ENCODE measurements at regions not wholly inside any gene's neighbourhood (a gene's known extent, or its start where the extent isn't known, plus 50 kb on each side); places are given as distances from the start of the nearest gene placed in this dataset.

DNA sequence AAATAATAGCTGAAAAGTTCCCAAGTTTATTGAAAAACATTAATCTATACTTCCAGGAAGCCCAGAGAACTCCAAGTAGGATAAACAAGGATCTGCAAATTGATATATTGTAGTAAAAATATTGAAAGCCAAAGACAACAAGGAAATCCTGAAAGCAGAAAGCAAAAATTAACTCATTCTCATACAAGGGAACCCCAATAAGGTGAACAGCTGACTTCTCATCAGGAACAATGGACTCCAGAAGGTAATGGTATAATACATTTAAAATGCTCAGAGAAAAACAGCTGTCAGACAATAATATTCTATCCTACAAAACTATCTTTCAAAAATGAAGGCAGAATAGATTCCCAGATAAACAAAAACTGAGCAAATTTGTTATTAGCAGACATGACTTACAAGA, 138.1 kb upstream of the BMP4 start:
- DNase-seq = no peak

DNA sequence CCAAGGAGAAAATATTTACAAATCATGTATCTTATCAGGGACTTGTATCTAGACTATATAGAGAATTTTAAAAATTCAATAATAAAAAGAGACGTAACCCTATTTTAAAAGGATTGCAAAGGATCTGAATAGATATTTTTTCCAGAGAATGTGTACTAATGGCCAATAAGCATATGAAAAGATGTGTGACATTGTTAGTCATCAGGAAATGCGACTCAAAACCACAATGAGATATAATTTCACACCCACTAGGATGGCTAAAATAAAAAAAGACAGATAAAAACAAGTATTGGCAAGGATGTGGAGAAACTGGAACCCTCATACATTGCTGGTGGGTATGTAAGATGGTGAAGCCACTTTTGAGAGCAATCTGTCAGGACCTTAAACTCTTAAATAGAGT, 141.9 kb upstream of the BMP4 start:
- no peak for DNase-seq

DNA sequence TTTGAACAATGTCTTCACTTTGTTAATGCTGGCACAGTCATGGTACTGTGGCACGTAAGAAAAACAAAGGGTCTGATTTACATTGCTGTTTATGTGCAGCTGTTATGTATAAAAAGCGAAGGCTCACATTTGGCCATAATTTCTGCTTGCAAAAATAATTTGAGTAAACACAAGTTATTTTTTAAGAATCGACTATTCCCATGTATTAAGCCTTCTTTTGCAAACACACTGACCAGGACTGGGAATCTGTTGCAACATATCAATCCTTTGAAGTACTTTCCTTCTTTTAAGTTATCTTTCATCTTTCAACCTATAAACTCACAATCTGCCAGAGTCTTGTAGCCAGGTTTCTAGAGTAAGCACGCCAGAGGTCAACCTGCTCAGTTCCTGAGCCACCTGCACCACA, 145.4 kb upstream of the BMP4 start:
- no peak for DNase-seq

DNA sequence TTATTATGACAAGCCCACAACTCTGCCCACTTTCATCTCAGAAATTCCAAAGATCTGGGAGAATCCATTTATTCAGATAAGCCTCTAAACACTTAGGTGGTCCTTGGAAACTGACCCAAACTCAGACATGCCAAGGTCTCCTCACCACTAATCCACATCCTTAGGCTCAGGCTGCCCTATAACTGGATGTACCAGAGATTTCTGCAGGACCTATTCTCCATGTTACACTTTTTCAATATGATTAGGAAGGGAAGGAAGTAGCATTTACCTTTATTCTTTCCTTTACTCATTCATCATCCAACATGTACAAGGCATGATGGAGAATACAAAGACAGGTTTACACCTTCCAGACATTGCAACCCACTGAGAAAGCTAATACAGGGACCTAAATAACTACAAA, 145.9 kb upstream of the BMP4 start:
- DNase-seq = no peak

DNA sequence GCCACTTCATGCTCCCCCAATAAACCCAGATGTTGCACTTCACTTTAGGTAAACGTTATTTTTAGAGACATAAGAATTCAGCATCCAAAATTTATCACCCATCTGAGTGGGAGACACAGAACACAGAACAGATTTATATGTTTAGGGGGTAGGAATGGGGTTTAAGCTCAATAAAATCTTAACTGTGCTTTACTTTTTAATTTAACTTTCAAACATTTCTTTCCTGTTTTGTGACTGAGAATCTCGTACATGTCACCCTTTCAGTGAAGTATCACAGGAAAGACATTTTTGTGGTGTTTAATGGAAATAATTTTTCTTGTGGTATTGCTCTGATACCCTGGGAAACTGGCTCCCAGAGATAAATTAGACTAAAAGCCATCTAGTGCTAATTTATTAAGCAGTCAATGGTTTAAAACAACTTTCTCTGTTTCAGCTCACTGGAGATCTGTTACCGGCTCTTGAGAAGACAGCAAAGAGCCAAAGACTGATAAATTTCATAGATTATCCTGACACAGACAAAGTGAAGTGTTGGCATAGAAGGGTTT, 148.0 kb upstream of the BMP4 start:
- DNase-seq = no peak

DNA sequence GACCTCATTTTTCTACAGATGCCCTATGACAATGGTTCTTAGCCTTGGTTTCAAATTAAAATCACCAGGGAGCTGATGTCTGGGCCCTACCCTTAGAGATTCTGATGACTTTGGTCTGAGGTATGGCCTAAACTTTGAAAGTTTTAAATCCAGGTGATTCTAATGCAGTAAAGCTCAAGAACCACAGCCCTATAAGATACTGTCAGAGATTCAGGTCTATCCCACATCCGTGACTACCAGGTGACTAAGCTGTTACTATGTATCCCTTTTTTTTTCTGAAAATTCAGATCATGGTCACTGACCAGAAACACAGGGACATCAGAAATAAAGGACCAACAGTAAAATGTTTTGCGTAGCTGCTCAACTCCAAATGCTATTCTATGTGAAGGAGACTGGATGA, 148.8 kb upstream of the BMP4 start:
- DNase-seq = no peak

DNA sequence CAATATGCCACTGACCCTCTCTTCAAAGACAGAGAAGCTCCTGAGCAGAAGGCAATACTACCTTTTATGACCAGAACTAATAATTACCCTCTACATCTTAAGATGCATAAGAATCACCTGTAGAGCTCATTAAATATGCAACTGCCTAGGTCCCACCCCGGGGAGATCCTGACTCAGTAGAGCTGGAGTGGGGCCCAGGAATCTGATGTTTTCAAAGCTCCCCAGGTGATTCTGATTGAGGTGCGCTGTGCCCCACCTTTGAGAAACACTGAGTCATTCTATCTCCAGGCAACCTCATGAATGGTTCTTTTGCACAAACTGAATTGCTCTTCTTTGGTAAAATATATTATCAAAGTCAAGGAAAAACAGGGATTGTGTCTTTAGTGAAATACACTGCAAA, 149.3 kb upstream of the BMP4 start:
- no peak for DNase-seq

DNA sequence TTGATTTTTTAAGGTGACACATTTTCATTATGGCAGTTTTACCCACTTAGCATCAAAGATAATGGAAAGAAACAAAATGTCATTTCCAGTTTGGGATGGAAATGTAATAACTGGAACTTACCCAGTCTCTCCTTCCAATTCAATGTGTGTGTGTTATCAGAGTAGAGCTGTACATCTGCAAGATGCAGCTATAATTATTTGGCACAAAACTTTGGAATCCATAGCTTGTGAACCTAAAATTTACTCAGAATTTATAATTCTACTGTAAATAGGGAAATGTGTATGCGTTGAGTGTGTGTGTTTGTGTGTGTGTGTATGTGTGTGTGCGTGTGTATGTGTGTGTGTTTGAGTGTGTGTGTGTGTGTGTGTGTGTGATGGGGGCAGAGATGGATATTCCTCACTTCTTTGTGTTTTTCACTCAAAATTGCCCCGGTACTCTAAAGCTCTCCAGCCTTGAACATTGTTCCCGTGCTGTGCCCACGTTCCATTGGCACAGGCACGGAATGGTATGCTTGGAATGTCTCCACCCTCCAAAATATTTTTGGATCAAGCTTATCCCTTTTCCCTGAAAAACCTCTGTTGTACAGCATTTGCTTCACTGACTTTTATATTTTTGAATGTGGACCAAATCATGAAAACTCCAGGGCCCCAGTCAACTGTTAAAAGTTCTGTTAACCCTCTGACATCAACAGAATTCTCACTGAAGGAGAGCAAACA, 150.2 kb upstream of the BMP4 start:
- DNase-seq = no peak

DNA sequence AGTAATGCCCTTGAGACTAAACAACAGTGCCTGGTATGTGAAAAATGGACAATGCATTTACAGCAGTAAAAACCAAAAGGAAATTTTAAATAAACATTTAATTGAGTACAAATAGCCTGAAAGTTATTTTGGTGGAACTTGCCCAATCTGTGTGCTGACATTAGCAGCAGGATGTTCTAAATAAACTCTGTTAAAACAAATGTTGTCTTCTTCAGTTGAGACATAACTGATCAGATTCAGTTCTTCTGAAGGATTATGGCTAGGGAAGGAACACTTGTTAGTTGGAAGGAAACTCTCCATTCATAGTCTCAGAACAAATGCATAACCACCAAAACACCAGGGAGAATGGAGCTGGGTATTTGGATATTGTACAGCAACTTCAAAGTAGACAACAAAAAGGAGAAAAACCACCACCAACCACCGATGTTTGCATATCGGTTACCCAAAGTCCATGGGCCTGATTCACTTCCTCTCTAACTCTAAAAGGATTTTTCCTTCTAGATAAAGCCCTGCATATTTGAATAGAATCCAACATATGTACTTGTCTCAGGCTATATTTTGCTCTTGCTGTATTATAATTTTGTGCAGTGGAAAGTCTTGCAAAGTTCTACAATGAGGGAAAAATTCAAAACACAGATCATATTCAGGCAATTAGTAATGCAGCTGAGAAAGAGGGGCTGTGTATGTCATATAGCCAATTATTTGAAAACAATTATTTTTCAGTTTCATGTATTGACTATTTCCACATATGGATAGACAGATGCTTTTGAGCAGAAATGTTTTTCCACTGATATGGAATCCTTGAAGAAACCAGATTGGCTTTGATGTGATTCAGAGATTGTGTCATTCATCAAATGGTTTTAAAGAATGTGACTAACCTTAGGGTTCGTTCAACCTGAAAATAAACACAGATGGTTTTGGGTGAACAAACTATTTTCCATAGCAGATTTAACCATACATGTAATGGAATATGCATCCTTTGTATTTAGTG, 152.2 kb upstream of the BMP4 start:
- DNase-seq = no peak

DNA sequence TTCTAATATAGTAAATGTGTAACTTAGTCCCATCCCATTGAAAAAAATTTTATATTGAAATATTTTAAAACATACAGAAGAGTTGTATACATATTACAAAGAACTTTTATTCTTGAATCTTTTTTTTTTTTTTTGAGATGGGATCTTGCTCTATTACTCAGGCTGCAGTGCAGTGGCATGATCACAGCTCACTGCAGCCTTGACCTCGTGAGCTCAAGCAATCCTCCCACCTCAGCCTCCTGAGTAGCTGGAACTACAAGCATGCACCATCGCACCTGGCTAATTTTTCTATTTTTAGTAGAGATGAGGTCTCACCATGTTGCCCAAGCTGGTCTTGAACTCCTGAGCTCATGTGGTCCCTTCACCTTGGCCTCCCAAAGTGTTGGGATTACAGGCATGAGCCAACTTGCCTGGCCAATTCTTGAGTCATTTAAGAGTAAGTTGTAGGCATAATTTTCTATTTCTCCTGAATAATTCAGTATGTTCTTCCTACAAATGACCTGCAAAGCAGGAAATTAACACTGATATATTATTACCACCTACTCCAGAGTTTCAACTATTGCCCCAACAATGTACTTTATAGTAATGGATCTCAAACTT, 153.0 kb upstream of the BMP4 start:
- DNase-seq = no peak

DNA sequence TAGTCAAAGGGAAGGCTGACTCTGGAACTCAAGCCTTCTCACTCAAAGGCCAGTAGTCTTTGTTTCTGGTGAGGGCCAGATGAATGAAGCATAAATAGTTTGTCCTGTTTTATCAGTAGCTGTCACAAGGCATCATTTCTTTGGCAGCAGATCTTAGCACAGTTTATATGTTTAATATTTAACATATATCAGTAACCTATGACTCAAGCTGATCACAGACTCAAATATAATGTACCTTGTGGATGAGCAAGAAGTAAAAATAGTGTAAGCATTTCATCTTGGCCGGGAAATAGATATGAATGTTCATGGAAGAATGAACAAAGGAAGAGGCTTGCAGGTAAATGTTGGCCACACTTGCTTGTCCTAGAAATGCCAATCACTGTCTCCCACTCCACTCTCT, 158.3 kb upstream of the BMP4 start:
- no peak for DNase-seq

DNA sequence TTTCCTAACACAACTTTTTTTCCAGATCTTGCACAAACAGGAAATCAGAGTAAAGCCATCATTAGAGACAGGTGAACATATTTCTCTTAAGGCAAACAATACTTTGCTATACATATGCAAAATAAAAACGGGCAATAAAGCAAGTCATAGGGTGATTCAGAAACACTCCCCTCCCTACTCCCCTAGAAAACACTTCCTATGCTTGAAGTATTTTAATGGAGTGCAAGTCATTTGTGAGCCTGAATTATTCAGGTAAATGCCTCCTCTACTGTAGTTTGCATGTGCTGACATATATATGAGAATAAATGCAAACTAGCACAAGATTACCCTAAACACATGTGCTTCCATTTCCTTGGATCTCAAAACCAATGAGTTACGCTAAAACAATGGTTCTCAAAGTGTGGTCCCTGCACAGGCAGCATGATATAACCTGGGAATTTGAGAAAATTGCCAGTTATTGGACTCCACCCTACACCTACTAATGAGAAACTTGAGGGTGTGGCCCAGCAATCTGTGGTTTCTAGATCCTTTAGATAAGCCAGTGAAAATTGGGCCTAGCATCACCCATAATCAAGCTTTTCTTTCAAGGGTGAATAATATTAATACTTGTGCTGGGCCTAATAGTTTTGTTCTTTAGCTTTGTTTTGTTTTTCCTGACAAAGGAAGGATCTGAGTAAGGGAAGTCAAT, 159.7 kb upstream of the BMP4 start:
- no peak for DNase-seq

DNA sequence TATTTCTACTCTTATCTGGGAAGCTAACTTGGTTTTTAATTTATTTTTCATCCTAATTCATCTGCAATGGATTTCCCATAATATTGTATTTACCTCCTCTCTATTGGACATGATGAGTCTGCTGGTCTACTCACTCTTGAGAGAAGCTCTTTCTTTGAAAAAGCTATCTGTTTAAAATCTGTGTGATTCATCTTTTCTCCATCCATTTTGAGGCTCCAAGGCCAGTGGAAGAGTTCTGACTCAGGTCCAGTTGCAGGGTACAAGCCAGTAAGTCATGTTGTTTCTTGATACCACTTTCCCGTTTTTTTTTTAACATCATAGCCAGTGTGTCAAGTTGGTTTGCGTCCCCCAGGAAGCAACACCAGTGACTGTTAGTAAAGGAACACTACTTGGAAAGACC, 160.3 kb upstream of the BMP4 start:
- DNase-seq = no peak

DNA sequence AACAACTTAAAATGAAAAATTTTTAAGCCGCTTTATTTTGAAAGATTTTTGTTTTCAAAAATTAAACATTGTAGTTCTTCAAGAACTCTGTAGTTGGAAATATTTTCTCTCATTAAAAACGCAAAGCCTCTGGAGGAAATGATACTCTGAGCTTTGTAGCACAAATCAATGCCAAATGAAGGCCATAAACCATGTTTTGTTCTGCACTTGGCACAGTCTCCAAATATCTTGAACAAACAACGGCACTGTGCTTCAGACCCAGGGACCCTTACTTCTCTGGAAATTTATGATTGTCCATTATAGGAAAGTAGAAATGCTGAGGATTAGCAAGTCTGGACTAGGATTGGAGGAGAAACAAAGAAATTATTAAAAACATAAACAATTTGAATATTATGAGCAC, 160.8 kb upstream of the BMP4 start:
- no peak for DNase-seq

DNA sequence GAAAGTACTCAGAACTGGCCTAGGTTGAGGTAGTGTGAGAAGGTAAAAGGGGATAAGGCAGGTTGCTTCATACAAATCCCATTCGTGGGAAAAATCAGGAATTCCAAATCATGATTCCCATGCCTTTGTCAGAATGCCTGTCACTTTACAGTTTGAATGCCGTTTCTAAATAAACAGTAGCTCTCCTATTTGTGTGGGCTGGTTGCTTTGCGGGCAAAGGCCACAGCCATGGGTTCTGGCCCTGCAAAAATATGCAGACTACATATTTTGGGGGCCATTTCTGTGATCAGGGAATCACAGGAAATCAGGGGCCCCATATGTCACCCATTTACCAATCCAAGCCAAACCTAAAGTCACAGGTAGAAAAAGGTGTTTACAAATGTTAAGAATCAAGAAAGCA, 161.3 kb upstream of the BMP4 start:
- no peak for DNase-seq

DNA sequence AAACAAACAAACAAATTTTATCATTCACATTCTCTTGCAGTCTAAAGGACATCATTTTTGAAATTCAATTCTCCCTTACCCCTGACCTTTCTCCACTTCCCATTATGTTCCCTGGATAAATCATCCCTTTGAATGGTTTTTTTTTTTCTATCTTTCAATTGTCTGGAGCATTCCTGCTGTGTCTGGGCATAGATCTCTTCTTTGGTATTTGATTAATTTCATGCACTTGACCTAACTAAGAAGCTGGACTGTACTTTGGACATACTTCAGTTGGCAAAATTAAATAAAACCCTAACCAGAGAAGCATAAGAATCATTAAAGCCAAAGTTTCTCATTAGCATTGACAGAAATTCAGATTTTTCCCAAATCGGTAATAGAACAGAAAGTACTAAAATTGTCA, 163.6 kb upstream of the BMP4 start:
- no peak for DNase-seq

DNA sequence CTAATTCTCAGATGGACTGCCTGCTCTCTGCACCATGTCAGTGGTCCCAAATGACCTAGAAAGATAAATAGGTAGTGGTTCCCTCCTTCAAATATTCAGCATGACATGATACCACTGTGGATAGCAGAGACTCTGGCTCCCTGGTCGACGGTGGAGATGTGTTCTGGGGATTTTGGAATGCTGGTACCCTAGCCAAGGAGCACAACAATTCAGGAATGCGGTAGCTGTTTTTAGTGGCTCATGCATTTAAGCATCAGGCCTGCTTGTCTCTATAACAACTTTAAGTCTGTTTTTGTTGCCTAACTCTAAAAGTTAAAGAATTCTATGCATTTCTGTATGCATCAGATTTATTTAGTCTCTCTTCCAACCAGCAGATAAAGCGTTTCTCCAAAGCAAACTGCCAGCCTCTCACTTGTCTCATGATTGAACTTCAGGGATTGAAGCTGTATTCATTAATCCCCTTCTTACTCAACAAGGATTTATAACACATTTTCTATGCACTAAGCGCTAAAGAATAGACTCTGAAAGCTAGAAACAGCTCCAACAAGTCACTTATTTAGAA, 164.9 kb upstream of the BMP4 start:
- DNase-seq = no peak

DNA sequence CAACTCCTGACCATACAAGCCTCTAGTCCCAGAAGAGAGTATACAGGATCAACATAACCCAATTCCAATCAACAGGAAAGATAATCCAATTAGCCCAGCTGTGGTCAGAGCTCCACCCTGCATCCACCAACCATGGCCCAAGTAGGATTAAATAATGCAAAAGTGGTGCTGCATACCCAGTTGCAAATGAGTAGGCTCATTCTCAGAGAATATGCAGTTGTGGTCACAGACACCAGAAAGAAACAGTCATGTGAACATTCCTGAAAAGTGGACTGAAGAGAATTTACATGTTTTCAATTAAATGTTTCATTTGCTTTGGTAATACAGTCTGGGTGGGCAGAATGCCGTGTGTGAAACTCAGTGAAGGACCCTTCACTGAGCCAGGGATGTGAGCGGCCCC, 167.2 kb upstream of the BMP4 start:
- no peak for DNase-seq

DNA sequence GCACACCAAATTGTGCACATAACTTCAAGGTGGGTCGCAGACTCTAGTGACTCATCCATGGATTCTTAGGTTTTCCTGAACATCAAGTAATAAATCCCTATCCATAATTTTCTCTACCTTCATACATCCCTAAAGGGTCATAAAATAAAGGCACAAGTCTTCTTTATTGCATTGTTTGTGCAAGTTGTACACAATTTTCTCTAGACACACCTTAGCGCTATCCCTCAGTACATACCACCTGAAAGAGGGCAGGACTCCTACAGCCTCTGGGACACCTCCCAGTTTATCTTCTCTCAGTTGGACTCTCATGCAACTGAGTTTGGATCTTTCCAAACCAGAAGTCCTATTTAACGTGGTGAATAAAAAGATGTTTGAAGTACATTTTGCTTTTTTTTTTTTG, 168.5 kb upstream of the BMP4 start:
- DNase-seq = no peak

DNA sequence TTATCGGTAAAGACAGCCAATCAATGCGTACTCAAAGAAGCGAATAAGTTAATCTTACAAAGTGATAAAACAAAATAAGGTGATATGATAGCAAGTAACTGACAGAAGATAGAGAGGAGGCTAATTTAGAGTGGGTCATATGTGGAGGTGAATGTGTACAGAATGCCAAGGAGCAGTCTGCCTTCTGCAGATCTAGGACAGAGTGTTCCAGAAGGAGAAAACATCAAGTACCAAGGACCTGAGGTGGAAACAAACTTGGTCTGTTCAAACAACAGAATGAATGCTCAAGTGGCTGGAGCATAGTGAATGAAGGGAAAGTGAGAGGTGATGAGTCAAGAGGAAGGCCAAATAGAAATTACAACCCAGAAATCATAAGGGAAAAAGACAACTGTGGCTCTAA, 170.3 kb upstream of the BMP4 start:
- no peak for DNase-seq

DNA sequence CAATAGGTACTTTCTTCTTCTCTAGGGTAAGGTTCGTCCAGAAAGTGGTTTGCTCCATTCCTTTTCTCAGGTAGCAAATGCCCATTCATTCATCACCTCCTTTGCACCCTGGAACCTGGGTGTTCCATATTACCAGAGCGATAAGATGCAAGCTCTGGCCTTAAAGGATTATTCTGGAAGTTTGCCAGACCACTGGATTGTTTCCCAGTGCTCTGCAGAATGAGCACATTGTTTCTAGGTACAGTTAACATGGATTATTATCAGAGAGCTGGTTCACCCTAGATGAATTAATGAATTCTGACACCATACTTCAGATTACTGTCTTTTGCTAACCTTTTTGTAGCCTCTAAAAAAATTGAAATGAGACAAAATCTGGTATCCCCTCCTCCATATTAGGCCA, 170.9 kb upstream of the BMP4 start:
- no peak for DNase-seq

DNA sequence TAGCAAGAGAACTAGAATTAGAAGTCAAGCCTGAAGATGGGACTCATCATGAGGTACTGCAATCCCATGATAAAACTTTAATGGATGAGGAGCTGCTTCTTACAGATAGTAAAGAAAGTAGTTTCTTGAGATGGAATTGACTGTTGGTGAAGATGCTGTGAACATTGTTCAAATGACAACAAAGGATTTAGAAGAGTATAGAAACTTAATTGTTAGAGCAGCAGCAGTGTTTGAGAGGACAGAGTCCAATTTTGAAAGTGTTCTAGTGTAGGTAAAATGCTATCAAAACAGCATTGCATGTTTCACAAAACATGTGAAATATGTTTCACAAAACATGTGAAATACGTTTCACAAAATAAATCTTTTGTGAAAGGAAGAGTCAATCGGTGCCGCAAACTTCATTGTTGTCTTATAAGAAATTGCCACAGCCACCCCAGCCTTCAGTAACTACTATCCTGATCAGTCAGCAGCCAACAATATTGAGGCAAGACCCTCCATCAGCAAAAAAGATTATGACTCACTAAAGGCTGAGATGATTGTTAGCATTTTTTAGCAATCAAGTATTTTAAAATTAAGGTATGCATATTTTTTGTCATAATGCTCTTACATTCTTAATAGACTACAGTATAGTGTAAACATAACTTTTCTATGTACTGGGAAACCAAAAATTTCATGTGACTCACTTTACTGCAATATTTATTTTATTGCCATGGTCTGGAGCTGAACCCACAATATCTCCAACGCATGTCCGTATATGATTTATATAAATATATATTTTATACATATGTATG, 173.4 kb upstream of the BMP4 start:
- no peak for DNase-seq
